IPS-NIHi7 (cell line): ENCODE measurements at regions not wholly inside any gene's neighbourhood (a gene's known extent, or its start where the extent isn't known, plus 50 kb on each side); places are given as distances from the start of the nearest gene placed in this dataset.
"Not testable (repeated sequence)": the region's sequence is repeated elsewhere in the genome, so short reads cannot be mapped to it uniquely, and the experiment has no call there.

Experiments
- DNase-seq: peaks from one replicate; pipeline ENCODE4 v3.0.0; 2012; ENCODE audit warnings: mixed read lengths; ENCODE audit errors: extremely low spot score

DNA sequence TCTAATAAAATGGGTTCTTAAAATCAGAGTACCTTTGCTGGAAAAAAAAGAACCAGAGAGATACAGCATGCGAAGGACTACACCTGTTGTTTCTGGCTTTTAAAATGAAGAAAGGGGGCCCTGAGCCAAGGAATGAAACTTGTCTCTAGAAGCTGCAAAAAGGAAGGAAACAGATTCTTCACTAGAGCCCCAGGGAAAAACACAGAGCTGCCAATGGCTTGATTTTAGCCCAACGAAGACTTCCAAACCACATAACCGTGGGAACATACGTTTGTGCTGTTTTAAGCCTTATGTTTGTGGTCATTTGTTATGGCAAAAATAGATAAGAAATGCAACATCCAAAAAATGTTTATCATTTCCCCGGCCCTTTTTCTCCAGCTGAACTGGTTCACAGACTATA lies 780.0 kb downstream of the SORCS1 start:
- DNase-seq = no peak

DNA sequence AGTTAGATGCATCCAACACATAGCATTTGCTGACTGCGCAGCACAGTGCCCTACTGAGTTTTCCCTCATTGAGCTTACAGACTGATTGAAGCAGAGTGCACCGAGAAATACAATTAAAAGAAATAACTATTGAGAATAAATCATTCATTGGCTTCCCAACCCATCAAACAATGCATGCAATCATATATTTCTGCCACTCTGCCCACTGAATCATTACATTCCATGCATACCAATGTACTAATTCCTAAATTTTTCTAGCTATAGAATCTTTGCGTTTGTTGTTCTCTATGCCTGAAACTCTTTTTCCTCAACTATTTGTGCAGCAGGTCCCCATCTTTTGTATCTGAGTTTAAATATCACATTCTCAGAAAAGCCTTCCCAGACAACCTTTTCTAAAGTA lies 783.8 kb downstream of the SORCS1 start:
- no peak for DNase-seq

DNA sequence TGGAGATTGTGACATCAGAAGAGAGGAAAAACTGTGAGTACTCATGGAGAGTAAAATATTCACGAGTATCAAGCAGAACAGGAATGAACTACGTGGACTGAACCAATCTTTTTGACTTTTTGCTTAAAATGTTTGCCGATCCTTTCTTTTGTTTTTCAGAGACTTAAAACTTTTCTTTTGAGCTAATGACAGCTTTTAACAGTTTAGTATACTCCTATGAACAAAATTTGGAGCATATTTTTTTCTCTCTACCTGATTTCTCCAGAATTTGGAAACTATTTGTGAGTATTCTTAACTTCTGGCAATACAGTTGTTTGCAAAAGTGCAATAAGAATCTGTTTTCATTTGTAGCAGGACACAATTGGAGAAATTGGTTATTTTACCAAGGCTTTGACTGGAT lies 786.3 kb downstream of the SORCS1 start:
- DNase-seq = no peak

DNA sequence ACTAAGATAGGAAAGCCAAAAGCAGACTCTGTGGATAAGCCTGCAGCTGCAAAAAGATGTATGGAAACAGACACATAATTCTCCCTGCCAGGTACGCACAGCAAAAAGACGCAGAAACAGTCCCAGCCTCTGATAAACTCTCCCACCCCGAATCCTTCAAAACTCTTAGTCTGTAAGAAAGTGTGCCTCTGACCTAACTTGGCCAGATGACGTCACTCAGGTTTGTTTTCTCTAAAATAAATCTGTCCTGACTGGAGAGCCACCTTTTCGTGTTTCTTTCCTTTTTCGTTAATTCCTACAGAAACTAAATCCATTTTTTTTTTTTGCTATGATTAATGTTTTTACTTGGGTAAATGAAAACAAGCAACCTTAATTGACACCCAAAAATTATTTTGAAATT lies 793.8 kb downstream of the SORCS1 start:
- DNase-seq = no peak

DNA sequence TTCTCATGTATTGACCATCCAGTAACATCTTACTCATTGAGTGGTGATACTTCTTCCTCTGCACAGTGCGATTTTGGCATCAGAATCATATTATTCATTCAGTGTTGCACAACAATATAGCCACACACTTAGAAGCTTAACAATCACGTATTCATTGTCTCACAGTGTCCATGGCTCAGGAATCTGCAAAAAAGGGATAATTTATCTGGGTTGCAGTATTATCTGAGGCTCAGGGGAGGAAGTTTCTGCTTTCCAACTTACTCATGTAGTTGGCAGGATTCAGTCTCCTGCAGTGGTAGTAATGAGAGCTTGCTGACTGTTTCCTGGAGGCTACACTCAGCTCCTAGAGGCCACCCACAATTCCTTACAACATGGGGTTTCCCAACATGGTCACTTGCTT lies 803.6 kb downstream of the SORCS1 start:
- no peak for DNase-seq

DNA sequence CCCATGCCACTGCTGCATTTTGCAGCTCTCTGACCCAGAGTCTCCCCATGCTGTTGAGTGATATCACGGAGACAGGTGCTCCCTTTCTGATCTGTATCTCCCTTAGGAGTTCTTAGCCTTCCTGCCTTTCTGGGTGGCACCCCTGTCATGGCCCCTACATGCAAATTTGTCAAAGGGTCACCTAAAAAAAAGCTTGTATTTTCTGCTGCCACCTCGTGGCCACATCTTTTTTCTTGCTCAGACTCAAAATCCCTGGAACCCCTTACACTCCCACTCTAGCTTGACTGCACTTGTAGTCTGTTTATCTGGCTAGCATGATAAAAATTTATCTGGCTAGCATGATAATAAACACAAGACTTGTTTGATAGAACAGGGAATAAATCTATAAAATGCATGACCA lies 809.1 kb downstream of the SORCS1 start:
- DNase-seq = peak; percentile 26

DNA sequence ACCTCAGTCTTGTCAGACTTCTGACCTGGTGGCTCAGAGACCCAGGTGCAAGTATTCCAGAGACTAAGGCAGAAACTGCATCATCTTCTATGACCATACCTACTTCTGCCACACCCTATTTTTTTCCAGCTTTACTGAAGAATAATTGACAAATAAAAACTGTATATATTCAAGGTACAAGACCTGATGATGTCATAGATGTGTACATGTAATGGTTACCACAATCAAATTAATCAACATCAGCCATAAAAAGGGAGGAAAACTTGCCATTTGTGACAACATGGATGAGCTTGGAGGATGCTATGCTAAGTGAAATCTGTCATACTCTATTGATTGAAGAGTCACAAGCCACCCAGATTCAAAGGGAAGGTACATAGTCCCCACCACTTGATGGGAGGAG lies 815.6 kb downstream of the SORCS1 start:
- DNase-seq = no peak

DNA sequence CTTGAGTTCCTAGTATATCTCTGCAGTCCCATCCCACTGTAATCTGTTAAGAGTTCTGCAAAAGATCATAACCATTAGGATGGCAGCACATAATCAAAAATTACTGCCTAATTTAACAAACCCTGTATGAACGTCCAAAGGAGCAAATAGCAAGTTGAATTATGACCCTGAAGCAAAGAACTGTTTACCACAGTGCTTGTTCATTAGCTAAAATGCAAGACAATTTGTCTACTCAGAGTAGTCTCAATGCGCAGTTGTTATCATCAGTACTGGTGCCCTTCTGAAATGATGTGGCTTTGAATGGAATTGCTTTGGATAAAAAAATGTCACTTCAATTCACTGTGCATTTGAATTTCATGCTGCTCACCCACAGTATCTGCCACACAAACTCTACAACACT lies 817.0 kb downstream of the SORCS1 start:
- DNase-seq = no peak

DNA sequence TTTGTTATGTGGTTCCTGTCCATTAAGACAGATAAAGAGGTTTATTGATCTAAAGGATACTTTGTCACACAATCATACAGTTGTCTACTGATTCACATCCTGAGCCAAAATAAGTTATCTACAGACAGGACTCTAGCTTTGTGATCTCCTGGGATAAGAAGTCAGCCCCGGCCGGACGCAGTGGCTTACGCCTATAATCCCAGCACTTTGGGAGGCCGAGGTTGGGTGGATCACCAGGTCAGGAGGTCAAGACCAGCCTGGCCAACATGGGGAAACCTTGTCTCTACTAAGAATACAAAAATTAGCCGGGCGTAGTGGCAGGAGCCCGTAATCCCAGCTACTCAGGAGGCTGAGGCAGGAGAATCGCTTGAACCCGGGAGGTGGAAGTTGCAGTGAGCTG lies 821.0 kb downstream of the SORCS1 start:
- DNase-seq = not testable (repeated sequence)

DNA sequence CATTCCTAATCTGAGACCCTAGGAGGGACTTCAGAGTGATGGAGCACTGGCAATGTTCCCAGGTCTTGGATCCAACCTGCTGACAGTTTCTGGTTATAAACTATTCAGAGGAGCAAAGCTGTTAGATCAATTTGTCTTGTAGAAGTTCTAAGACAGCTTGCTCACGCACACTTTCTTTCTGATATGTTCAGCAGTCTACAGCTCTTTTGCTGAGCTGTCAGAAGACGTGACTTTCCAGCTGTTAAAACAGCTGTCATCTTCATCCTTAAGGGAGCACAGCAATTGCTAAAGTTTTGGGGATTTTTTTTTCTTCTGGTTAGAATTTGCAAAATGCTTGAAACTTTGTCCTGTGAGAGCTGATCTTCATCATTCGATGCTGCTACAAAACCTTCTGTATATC lies 823.1 kb downstream of the SORCS1 start:
- no peak for DNase-seq

DNA sequence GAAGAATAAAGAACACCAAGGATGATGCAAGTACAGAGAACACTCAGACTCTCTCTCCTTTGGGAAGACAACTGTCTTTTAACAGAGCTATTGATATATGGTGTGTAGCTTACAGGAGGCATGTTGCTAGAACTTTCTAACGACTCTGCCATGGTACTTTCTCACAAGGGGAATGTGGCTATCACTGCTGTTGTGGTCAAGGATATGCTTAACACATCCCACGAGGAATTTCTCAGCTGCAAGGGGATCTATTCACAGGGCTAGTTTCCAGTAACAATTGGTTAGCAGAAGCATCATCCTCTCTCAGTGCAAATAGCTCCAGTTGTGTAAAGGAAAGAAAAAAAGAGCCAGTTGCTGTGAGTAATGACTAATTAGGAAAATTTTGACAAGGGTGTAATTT lies 826.0 kb downstream of the SORCS1 start:
- DNase-seq = no peak

DNA sequence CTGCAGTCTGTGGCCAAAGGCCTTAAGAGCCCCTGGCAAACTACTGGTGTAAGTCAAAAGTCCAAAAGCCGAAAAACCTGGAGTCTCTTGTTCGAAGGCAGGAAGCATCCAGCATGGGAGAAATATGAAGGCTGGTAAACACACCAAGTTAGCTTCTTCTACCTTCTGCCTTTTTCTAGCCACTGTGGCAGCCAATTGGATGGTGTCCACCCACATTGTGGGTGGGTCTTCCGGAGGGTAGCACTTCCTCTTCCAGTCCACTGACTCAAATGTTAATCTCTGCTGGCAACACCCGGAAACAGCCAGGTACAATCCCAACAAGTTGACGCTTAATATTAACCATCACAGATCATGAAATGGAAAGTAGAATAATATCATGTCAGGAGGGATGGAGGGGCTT lies 827.6 kb downstream of the SORCS1 start:
- no peak for DNase-seq

DNA sequence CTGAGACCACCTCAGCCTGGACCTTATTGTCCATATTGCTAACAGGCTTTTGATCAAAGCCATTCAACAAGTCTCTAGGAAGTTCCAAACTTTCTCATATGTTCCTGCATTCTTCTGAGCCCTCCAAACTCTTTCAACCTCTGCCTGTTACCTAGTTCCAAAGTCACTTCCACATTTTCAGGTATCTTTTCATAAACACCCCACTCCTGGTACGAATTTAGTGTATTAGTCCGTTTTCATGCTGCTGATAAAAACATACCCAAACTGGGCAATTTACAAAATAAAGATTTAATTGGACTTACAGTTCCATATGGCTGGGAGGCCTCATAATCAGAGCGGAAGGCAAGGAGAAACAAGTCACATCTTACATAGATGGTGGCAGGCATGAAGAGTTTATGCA lies 836.8 kb downstream of the SORCS1 start:
- DNase-seq = no peak

DNA sequence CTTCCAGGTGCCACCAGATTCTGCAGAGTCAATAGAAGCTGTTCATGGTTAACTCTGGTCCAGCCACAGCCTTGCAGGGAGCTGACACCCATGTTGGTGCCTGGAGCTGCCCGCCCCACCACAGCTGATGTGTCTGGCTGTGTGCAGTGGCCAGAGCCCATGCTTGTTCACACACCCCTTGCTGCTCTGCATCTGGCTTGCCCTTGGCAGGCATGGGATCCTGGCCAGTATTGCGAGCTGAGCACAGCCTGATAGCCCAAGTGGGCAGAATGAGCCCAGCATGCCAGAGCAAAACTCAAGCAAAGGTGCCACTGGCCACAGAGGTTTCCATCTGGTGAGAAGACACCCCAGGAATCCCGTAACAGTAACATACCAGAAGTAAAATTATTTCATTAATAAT lies 843.6 kb downstream of the SORCS1 start:
- no peak for DNase-seq

DNA sequence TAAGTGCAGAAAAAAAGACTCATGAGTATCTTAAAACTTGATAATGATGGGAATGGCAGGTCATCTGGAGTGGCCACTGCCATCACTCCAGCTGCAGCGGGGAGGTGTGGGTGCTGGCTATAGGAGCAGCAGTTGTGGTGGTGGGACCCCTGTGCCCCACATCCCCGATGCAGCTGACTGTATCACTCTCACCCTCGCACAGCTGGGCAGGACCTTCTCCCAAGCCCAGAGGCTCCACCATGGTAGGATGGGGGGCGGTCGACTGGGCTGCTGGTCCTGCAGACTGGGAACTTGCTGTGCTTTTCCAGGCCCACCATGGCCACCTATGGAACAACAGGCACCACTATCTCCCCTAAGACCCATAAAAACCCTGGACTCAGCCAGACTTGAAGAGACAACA lies 844.4 kb downstream of the SORCS1 start:
- DNase-seq = no peak

DNA sequence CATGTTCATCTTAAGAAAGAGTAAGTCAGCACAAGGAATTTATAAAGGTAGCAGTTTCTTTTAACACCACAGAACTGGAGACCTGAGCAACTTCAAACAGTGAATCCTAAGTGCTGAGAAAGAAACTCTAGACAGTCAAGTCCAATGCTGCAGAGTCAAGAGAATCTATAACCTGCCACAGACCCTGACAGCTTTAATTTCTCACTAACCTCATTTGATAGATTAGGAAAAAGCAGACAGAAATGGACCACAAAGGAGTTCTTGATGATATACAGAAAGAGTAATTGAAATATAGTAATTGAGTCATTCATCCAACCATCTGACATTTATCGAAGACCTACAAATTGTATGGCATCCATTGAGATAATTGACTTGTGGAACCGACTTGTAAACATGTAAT lies 847.0 kb downstream of the SORCS1 start:
- DNase-seq = no peak

DNA sequence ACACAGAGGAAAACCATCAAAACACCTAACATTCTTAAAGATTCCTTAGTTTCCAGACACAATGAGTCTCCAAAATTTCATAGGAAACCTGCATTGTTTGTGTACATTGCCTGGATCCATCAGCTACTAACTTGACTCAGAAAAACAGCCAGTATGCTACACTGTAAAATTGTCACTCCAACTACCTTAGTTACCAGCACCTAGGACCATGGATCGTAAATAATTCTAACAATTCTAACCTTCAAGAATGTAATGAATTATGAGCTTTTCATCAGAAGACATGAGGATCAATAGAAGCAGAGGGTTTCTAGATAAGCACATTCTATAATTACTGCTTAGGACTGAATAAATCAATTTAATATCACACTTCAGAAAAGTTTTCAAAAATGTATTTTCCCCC lies 851.5 kb downstream of the SORCS1 start:
- no peak for DNase-seq

DNA sequence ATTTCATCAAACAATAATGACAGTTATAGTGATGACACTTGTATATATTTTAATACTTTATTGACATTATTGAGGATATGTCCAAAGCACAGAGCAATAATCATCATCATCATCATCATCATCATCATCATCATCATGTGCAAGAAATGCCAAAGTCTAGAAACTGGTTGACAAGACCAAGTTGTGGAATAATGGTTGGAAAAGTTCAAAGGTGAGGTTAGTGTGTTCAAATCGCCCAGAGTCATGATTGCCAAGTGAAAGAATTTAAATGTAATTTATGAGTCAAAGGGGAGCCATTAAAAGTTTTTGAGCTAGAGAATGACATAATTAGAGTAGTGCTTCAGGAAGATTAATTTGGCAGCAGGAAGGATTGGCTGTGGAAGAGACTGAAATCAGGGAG lies 852.4 kb downstream of the SORCS1 start:
- DNase-seq = no peak

DNA sequence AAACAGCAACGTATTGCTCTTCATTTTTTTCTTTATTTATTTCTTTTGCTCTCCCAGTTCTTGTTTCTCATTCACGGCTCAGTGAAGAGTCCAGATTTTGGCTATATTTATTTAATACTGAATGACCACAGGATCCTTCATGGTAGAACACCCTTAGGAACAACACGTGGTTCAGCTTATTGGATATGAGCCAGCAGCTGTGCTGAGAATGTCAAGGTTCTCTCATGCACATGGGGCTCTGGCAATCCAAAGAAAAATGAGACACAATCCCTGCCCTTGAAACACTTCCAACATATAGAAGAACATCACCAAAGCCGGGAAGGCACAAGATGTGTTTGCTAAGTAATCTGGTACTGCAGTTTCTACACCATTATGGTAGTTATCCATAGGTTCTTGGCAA lies 852.9 kb downstream of the SORCS1 start:
- DNase-seq = no peak

DNA sequence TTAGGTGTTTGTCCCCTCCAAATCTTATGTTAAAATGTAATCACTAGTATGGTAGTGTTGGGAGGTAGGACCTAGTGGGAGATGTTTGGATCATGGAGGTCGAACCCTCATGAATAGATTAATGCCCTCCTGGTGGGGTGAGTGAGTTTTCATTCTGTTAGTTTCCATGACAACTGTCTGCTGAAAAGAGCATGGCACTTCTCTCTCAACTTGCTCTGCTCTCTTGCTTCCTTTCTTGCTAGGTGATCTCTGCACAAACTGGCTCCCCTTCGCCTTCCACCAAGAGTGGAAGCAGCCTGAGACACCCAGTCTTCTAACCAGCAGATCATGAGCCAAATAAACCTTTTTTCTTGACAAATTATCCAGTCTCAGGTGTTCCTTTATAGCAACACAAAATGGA lies 853.9 kb downstream of the SORCS1 start:
- DNase-seq = peak; percentile 34

DNA sequence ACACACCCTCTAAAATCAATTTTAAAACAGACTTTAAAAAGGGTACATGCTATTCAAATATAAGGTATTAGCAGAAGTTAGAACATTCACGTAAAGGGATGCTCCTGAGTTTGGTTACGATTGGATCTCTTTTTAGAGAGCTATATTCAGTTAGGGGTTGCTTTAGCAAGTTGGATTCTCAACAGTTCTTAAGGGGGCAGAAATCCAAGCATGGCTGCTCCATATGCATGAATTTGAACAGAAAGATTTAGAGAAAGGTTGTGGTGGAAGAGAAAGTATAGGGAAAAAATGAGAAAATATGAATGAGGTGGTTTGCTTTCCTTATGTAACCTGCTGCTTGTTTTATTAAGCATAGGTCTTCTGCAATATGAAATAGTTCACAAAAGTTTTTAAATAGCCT lies 855.1 kb downstream of the SORCS1 start:
- DNase-seq = no peak

DNA sequence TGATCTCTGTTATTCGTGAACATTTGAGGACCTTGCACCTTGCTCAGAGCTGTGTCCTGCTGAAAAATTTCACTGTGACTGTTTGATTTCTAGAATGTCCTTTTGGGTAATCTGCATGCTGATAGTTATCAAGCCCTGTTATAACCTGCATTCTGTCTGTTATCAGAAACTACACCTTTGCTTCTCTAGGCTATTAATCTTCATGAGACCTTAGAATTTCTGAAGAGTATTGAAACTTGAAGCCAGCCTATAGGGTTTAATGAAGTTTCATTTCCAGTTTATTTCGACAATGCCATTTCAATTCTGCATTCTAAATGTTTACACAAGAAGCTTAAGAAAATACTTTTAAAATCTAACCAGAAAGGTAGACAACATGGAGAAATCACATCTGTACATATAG lies 856.2 kb downstream of the SORCS1 start:
- DNase-seq = no peak

DNA sequence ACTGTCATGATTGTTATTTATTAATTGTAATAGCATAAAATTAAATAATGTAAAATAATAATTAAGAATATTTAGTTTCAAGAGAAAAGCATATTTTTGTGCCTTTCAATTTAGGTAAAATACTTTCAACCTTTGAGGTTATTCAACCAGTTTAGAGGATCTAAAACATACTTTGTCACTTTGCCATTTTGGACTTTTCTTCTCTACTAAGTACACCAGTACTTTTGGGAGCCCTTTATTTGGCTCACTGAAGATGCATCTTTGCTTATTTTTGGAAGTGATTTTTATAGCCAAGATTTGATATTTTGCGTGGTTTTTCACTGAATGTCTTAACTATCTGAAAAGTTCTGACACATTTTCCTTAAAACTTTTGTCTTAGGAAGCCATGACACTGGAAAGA lies 860.5 kb downstream of the SORCS1 start:
- DNase-seq = no peak

DNA sequence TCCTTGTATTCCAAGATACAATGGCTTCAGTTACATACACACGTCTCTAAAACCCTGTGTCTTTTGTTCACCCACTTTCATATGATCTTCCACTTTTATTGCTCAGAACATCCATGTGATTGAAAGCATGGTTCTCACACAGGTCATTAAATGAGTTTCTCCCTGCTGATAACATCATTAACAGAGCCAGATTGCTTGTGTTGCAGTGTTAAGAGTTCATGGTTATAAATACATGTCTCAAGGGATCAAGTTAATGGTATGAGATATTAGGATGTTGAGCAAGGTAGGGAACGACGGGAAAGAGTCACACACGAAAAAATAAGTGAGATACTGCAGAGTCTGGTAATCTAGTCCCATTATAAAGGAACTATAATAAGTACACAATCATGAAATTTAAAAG lies 861.5 kb downstream of the SORCS1 start:
- no peak for DNase-seq

DNA sequence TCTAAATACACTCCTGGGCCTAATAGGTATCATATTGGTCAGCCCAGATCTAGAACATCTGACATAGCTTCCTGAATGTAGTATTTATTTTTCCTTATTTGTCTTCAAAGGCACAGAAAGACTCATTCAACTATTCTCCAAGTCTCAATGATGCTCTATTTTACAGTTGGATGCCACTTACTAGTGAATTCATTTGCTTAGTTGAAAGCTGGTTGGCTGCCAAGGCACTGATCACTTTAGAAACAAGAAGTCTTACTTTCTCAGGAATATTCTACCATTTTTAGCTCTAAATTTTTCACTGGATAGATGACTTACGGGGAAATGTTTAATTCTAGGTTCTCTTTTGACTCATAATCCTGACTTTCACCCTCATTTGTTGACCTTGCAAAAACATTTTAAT lies 863.4 kb downstream of the SORCS1 start:
- DNase-seq = no peak
